Colon (tissue), 2 donors: ENCODE measurements at regions not wholly inside any gene's neighbourhood (a gene's known extent, or its start where the extent isn't known, plus 50 kb on each side); places are given as distances from the start of the nearest gene placed in this dataset.
"Not testable (repeated sequence)": the region's sequence is repeated elsewhere in the genome, so short reads cannot be mapped to it uniquely, and the experiment has no call there.

Experiments
- FAIRE-seq: peaks from 2 replicates; lab custom pipeline; 2012; peaks lifted over from hg19 to GRCh38; lab: Jason Lieb, UNC
- donor health status: control.
- donor health status: control.

- no peak for FAIRE-seq
Observed at GRCh38 chr6:137933696-137934095, 66.6 kb downstream of the TNFAIP3 start.

DNA sequence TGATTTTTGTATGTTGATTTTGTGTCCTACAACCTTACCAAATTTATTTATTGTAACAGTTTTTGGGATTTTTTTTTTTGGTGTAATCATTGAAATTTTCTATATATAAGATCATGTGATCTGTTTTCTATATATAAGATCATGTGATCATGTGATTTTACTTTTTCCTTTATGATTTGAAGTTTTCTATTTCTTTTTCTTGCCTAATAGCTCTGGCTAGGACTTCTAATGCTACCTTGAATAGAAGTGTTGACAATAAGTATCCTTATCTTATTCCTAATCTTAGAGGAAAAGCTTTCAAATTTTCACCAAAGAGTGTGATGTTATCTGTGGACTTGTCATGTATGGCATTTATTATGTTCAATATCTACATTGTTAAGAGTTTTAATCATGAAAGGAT, 69.7 kb downstream of the TNFAIP3 start:
- FAIRE-seq: no peak

GRCh38 chr6:137937834-137938233, 70.8 kb downstream of the TNFAIP3 start:
- FAIRE-seq: peak; percentile 55

GRCh38 chr6:137938770-137939379, 71.8 kb downstream of the TNFAIP3 start:
- no peak for FAIRE-seq

GRCh38 chr6:137941995-137942394, 74.9 kb downstream of the TNFAIP3 start:
- no peak for FAIRE-seq

- FAIRE-seq: no peak
Observed at GRCh38 chr6:137942736-137943135, 75.7 kb downstream of the TNFAIP3 start.

- FAIRE-seq: not testable (repeated sequence)
Observed at GRCh38 chr6:137944381-137944780, 77.3 kb downstream of the TNFAIP3 start.

GRCh38 chr6:137944793-137945498, 77.9 kb downstream of the TNFAIP3 start:
- no peak for FAIRE-seq

GRCh38 chr6:137949686-137950390, 82.8 kb downstream of the TNFAIP3 start:
- FAIRE-seq: no peak

DNA sequence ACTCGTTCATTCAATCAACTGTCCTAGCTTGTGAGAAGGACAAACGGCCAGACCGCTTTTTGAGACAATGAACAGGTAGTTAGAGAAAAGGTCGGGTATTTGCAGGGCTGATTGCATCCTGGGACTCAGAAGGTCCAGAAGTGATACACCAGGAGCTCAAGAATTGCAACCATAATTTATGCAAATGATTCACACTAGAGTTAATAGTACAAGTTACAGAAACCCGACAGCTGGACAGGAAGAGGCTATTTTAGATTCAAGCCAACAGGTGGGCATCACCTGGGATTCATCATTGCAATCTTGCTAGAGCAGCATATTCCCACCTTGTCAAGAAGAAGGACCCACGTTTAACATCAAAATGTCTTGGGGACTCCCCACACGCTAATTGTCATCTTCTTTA, 83.5 kb downstream of the TNFAIP3 start:
- no peak for FAIRE-seq

DNA sequence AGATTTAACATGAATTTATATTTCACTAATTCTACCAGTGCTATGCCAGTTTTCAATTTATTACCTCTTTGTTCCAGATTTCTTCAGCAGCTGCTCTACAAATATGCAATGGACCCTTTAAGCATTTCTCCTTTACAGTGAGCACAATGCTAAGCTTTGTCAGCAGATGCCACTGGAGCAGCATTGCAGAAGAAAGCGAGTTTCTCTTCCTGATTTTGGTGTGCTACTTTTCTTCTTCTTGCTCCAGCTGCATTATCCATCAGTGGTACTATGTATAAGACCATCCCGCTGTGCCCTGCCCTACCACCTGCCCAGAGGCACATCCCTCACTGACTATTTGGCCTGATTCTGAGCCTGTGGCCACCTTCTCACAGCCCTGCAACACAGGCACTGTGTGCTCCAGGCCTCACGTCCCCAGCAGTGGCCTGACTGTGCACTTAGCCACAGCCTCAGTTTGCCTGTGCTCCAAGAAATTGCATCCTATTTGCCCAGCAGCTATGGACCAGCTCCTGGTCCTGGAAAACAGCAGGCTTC, 84.1 kb downstream of the TNFAIP3 start:
- FAIRE-seq: no peak

- no peak for FAIRE-seq
Observed at GRCh38 chr6:137952247-137952646, 85.2 kb downstream of the TNFAIP3 start.

DNA sequence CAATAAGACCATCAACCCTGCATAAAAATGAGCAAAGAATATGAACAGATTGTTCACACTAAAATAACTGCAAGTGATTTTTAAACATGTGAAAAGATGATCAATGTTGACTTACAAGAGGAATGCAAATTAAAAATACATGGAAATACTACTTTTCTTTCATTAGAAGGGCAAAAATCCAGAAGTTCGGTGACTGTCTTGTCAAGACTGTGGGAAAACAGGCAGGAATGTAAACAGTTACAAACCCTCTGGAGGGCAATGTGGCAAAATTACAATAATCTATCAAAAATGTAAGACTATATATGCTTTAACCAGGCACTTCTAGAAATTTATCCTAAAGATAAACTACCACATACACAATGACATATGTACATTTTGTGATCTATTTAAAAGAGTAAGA, 86.7 kb downstream of the TNFAIP3 start:
- FAIRE-seq: no peak

GRCh38 chr6:137954253-137954652, 87.2 kb downstream of the TNFAIP3 start:
- no peak for FAIRE-seq

DNA sequence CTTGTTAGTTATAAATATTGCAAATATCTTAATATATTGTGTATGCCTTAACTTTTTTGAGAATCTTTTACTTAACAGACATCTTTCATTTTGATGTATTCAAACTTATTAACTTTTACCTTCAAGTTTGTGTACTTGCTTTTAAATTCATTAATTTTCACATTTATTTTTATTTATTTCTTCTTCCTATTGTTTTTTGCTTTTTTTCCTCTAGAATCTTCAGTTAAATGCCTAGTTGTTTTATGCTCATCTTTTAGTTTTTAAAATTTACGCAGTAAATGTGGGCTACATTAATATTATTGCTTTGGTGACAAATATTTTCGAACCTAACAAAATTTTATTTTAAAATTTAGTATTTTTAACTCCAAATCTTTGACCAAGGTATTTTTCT, 89.0 kb downstream of the TNFAIP3 start:
- no peak for FAIRE-seq

- no peak for FAIRE-seq
Observed at GRCh38 chr6:137957471-137957870, 90.4 kb downstream of the TNFAIP3 start.

DNA sequence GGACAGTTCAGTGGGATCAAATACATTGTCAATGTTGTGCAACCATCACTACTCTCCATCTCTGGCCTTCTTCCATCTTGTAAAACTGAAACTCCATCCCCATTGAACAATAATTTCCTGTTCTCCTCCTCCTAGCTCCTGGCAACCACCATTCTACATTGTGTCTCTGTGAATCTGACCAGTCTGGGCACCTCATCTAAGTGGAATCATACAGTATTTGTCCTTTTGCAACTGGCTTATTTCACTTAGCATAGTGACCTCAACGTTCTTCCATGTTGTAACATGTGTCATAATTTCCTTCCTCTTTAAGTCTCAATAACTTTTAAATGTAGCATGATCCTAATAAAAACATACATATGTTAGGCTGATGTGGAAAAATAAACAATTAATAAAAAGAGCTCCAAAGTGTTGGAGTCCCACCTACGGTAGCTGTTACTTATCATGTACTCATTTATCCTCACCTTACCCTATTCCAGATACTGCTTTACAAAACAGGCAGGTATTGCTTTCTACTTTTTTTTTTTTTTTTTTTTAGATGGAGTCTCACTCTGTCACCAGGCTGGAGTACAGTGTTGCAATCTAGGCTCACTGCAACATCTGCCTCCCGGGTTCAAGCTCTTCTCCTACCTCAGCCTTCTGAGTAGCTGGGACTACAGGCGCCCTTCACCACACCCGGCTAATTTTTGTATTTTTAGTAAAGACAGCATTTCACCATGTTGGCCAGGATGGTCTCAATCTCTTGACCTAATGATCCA, 91.9 kb downstream of the TNFAIP3 start:
- FAIRE-seq: no peak

DNA sequence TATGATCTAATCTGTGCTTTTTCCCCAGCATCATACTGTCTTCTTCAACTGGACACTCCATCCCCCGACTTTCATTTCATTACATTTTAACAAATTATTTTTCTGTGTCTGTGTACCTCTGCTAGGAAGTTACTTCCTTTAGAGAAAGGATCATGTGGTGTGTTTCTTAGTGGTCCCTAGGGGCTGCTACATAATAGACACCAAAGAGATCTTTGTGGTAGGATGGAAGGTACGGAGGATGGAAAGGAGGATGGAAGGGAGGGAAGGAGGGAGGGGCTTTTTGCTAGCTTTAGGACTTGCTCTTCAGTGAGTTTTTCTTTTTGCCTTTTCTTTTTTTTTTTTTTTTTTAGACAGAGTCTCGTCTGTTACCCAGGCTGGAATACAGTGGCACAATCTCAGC, 95.7 kb downstream of the TNFAIP3 start:
- no peak for FAIRE-seq

- no peak for FAIRE-seq
Observed at GRCh38 chr6:137964876-137965275, 97.8 kb downstream of the TNFAIP3 start.

- FAIRE-seq: no peak
Observed at GRCh38 chr6:137967689-137968454, 100.8 kb downstream of the TNFAIP3 start.

DNA sequence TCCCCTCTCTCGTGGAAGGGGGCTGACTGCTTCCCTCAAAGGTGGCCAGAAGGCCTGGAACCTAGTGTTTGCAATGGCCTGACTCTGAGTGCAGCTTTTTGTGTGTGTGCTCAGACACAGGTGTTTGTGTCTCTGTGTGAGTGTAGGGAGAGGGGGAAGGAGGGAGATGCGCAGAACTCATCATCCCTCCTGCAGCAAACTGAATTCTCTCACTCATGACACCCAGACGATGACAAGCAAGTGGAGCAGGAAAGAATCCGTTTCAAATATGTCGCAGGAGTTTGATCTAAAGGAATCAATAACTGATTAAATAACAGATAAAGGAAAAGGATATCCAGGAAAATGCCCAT, 101.4 kb downstream of the TNFAIP3 start:
- FAIRE-seq: no peak

DNA sequence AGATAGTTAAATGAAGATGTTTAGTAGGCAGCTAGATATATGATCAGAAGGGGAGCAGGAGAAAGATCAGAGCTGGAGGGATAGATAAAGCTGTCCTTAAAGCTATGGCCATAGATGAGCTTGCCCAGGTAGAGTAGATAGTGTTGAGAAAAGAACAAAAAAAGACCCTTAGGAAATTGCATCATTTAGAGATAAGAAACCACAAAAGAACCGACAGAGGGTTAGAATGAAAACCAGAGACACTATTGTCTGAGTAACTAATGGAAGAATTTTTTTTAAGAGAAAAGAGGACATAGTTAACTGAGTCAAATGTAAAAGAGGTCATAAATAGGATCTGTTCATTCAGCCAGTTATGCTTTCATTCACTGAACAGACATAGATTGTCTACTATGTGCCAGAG, 101.8 kb downstream of the TNFAIP3 start:
- FAIRE-seq: no peak
